Liver (tissue), 7 donors: ENCODE measurements at regions not wholly inside any gene's neighbourhood (a gene's known extent, or its start where the extent isn't known, plus 50 kb on each side); places are given as distances from the start of the nearest gene placed in this dataset.

ENCODE experiments used
- DNase-seq: peaks from one replicate; pipeline ENCODE4 v3.0.0-alpha.2; 2017; ENCODE audit warnings: low spot score
- H3K27ac ChIP-seq, 2 donors: one replicate each; pipeline ENCODE4 v1.7.0; 2013; ENCODE audit warnings: inconsistent platforms in 2 of 2, low read length in 2 of 2, control low read depth in 1 of 2, low read depth in 1 of 2, mild to moderate bottlenecking in 1 of 2
- H3K27me3 ChIP-seq, 4 donors: one replicate each; pipeline versions ENCODE4 v1.6.1 to v1.7.0; 2013; ENCODE audit warnings: low read length in 3 of 4, inconsistent platforms in 1 of 4, mild to moderate bottlenecking in 1 of 4, moderate library complexity in 1 of 4; ENCODE audit not compliant: control insufficient read depth in 4 of 4, insufficient read depth in 4 of 4
- H3K36me3 ChIP-seq, 4 donors: one replicate each; pipeline versions ENCODE4 v1.6.1 to v1.7.0; 2013; ENCODE audit warnings: low read length in 3 of 4, mild to moderate bottlenecking in 3 of 4, low read depth in 1 of 4, moderate library complexity in 1 of 4; ENCODE audit not compliant: control insufficient read depth in 4 of 4, insufficient read depth in 3 of 4
- H3K4me1 ChIP-seq, 4 donors: one replicate each; pipeline versions ENCODE4 v1.6.1 to v1.7.0; 2013; ENCODE audit warnings: low read length in 3 of 4, mild to moderate bottlenecking in 3 of 4, moderate library complexity in 1 of 4; ENCODE audit not compliant: control insufficient read depth in 4 of 4, insufficient read depth in 4 of 4
- H3K4me3 ChIP-seq, 3 donors: one replicate each; pipeline versions ENCODE4 v1.6.1 to v1.7.0; 2013; ENCODE audit warnings: low read length in 3 of 3, control low read depth in 1 of 3, low read depth in 1 of 3, mild to moderate bottlenecking in 1 of 3
- H3K9ac ChIP-seq, 2 donors: one replicate each; pipeline ENCODE4 v1.7.0; 2013; ENCODE audit warnings: low read length in 2 of 2, mild to moderate bottlenecking in 2 of 2, moderate library complexity in 2 of 2, control low read depth in 1 of 2, low read depth in 1 of 2
- H3K9me3 ChIP-seq, 4 donors: one replicate each; pipeline versions ENCODE4 v1.6.1 to v1.7.0; 2013; ENCODE audit warnings: low read length in 3 of 4; ENCODE audit not compliant: control insufficient read depth in 4 of 4
- EGR1 ChIP-seq, 2 donors: IDR thresholded peaks; 2 replicates each; pipeline ENCODE4 v1.6.1; 2016 to 2018; ENCODE audit warnings: antibody characterized with exemption in 2 of 2, low read depth in 2 of 2
- FOXA1 ChIP-seq: IDR thresholded peaks from 2 replicates; pipeline ENCODE4 v1.6.1; 2016; ENCODE audit warnings: antibody characterized with exemption
- FOXA2 ChIP-seq: IDR thresholded peaks from 2 replicates; pipeline ENCODE4 v1.6.1; 2016; ENCODE audit warnings: antibody characterized with exemption
- GABPA ChIP-seq, 2 donors: IDR thresholded peaks in 1 of 2; conservative IDR thresholded peaks in 1 of 2; 2 replicates each; pipeline ENCODE4 v1.6.1; 2016; ENCODE audit warnings: antibody characterized with exemption in 2 of 2, mild to moderate bottlenecking in 1 of 2, moderate library complexity in 1 of 2
- HNF4A ChIP-seq, 2 donors: conservative IDR thresholded peaks; 2 replicates each; pipeline ENCODE4 v1.6.1; 2016; ENCODE audit warnings: antibody characterized with exemption in 2 of 2, mild to moderate bottlenecking in 2 of 2
- HNF4G ChIP-seq: IDR thresholded peaks from 2 replicates; pipeline ENCODE4 v1.6.1; 2016; ENCODE audit warnings: antibody characterized with exemption
- JUND ChIP-seq, 2 donors: IDR thresholded peaks; 2 replicates each; pipeline ENCODE4 v1.6.1; 2016; ENCODE audit warnings: antibody characterized with exemption in 2 of 2
- NR2F2 ChIP-seq: IDR thresholded peaks from 2 replicates; pipeline ENCODE4 v1.6.1; 2016; ENCODE audit warnings: antibody characterized with exemption
- RAD21 ChIP-seq, 2 donors: IDR thresholded peaks; 2 replicates each; pipeline ENCODE4 v1.6.1; 2016; ENCODE audit warnings: antibody characterized with exemption in 2 of 2, mild to moderate bottlenecking in 2 of 2
- RXRA ChIP-seq, 2 donors: IDR thresholded peaks; 2 replicates each; pipeline ENCODE4 v1.6.1; 2017 to 2018; ENCODE audit warnings: antibody characterized with exemption in 2 of 2, mild to moderate bottlenecking in 1 of 2
- SP1 ChIP-seq: IDR thresholded peaks from 2 replicates; pipeline ENCODE4 v1.6.1; 2018; ENCODE audit warnings: antibody characterized with exemption, mild to moderate bottlenecking
- TAF1 ChIP-seq: conservative IDR thresholded peaks from 2 replicates; pipeline ENCODE4 v1.6.1; 2016; ENCODE audit warnings: antibody characterized with exemption, mild to moderate bottlenecking
- YY1 ChIP-seq: IDR thresholded peaks from 2 replicates; pipeline ENCODE4 v1.6.1; 2016; ENCODE audit warnings: antibody characterized with exemption, mild to moderate bottlenecking
- WGBS: extraction: QIAGEN DNeasy Blood & Tissue Kit; methylation state at CpG from one replicate; pipeline ENCODE4 v1.1.7; 2013; 5-methylcytosine and 5-hydroxymethylcytosine counted together
- TF ChIP-seq, protein P1 (sequence below): IDR thresholded peaks from 2 replicates; pipeline ENCODE4 v1.6.1; 2016; ENCODE audit warnings: antibody characterized with exemption
- TF ChIP-seq, protein P2 (sequence below): IDR thresholded peaks from 2 replicates; pipeline ENCODE4 v1.6.1; 2016; ENCODE audit warnings: antibody characterized with exemption, mild to moderate bottlenecking
- TF ChIP-seq, protein P3 (sequence below): IDR thresholded peaks from 2 replicates; pipeline ENCODE4 v1.6.1; 2016; ENCODE audit warnings: antibody characterized with exemption
- TF ChIP-seq, protein P4 (sequence below): IDR thresholded peaks from 2 replicates; pipeline ENCODE4 v1.6.1; 2016; ENCODE audit warnings: antibody characterized with exemption
- donor health status: healthy.
- donor health status: healthy.
- donor health status: healthy.
- donor health status: healthy.

DNA sequence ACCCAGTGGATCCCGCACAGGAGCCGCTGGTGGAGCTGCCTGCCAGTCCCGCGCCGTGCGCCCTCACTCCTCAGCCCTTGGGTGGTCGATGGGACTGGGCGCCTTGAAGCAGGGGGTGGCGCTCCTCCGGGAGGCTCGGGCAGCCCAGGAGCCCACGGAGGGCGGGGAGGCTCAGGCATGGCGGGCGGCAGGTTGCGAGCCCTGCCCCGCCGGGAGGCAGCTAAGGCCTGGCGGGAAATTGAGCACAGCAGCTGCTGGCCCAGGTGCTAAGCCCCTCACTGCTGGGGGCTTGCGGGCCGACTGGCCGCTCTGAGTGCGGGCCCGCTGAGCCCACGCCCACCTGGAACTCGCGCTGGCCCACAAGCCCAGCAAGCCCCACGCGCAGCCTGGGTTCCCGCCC lies 127.1 kb upstream of the TMEM164 start:
- TF ChIP-seq EGR1 (IDR thresholded peaks at IDR 0.05; ENCODE audit: low read depth in 2 of 2) (no peak), FOXA2 (no peak), RAD21 (IDR thresholded peaks at IDR 0.05) (no peak), JUND (IDR thresholded peaks at IDR 0.05) (no peak), HNF4A (conservative IDR thresholded peaks at IDR 0.05) (no peak), GABPA (IDR thresholded peaks at IDR 0.05 in 1 of 2, conservative IDR thresholded peaks at IDR 0.05 in 1 of 2) (no peak), TAF1 (no peak), RXRA (IDR thresholded peaks at IDR 0.05) (no peak), SP1 (no peak), YY1 (no peak), NR2F2 (no peak), HNF4G (no peak)
- TF ChIP-seq, protein P1, sequence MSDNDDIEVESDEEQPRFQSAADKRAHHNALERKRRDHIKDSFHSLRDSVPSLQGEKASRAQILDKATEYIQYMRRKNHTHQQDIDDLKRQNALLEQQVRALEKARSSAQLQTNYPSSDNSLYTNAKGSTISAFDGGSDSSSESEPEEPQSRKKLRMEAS, result no peak
- TF ChIP-seq, protein P2, sequence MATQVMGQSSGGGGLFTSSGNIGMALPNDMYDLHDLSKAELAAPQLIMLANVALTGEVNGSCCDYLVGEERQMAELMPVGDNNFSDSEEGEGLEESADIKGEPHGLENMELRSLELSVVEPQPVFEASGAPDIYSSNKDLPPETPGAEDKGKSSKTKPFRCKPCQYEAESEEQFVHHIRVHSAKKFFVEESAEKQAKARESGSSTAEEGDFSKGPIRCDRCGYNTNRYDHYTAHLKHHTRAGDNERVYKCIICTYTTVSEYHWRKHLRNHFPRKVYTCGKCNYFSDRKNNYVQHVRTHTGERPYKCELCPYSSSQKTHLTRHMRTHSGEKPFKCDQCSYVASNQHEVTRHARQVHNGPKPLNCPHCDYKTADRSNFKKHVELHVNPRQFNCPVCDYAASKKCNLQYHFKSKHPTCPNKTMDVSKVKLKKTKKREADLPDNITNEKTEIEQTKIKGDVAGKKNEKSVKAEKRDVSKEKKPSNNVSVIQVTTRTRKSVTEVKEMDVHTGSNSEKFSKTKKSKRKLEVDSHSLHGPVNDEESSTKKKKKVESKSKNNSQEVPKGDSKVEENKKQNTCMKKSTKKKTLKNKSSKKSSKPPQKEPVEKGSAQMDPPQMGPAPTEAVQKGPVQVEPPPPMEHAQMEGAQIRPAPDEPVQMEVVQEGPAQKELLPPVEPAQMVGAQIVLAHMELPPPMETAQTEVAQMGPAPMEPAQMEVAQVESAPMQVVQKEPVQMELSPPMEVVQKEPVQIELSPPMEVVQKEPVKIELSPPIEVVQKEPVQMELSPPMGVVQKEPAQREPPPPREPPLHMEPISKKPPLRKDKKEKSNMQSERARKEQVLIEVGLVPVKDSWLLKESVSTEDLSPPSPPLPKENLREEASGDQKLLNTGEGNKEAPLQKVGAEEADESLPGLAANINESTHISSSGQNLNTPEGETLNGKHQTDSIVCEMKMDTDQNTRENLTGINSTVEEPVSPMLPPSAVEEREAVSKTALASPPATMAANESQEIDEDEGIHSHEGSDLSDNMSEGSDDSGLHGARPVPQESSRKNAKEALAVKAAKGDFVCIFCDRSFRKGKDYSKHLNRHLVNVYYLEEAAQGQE, result no peak
- TF ChIP-seq, protein P3, sequence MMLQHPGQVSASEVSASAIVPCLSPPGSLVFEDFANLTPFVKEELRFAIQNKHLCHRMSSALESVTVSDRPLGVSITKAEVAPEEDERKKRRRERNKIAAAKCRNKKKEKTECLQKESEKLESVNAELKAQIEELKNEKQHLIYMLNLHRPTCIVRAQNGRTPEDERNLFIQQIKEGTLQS, result no peak
- TF ChIP-seq, protein P4, sequence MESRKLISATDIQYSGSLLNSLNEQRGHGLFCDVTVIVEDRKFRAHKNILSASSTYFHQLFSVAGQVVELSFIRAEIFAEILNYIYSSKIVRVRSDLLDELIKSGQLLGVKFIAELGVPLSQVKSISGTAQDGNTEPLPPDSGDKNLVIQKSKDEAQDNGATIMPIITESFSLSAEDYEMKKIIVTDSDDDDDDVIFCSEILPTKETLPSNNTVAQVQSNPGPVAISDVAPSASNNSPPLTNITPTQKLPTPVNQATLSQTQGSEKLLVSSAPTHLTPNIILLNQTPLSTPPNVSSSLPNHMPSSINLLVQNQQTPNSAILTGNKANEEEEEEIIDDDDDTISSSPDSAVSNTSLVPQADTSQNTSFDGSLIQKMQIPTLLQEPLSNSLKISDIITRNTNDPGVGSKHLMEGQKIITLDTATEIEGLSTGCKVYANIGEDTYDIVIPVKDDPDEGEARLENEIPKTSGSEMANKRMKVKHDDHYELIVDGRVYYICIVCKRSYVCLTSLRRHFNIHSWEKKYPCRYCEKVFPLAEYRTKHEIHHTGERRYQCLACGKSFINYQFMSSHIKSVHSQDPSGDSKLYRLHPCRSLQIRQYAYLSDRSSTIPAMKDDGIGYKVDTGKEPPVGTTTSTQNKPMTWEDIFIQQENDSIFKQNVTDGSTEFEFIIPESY, result no peak
- DNase-seq, result no peak

DNA sequence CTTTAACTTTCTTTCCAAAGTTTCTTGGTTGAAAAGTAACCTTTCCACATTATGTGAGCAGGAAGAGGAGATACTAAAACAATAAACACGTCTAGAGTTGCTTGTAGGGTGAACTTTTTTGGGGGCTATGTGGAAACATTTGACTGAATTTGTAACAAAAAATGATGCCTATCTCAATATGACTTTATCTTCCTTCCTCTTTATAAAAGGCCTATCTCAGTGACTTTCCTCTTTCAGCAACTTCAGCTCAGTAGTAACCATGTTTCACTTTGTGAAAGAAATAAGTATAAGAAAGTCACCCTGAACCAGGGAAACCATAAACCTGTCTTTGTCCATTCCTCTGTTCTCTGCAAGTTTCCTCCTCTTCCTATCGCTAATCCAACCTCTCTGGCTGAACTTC lies 124.7 kb upstream of the TMEM164 start:
- DNase-seq, result no peak
- no peak overlapping the region for H3K9ac ChIP-seq
- H3K9me3 ChIP-seq, result no peaks in the 10 kb centered on the region
- no peak overlapping the region for H3K4me3 ChIP-seq
- WGBS, result 69% methylated on average over 2 of the region's 2 CpGs
- peaks cover 0 to 10% (median 0%) of the 10 kb centered on the region in 4 donors for H3K27me3 ChIP-seq
- TF ChIP-seq SP1, result no peak
- no peak for TF ChIP-seq EGR1 (IDR thresholded peaks at IDR 0.05; ENCODE audit: low read depth in 2 of 2)
- no peak for TF ChIP-seq GABPA (IDR thresholded peaks at IDR 0.05 in 1 of 2, conservative IDR thresholded peaks at IDR 0.05 in 1 of 2)
- TF ChIP-seq, protein P3, result no peak
- no peak for TF ChIP-seq NR2F2
- TF ChIP-seq, protein P4, result no peak
- no peak for TF ChIP-seq HNF4A (conservative IDR thresholded peaks at IDR 0.05)
- TF ChIP-seq RAD21 (IDR thresholded peaks at IDR 0.05), result no peak
- TF ChIP-seq, protein P1, result no peak
- no peak for TF ChIP-seq HNF4G
- TF ChIP-seq FOXA1, result no peak
- no peak for TF ChIP-seq JUND (IDR thresholded peaks at IDR 0.05)
- H3K36me3 ChIP-seq, result no peaks in the 10 kb centered on the region
- H3K4me1 ChIP-seq, result peaks cover 0 to 8% (median 7%) of the 10 kb centered on the region in 4 donors
- H3K27ac ChIP-seq, result no peak overlapping the region

More for the DNA sequence above, 127.1 kb upstream of the TMEM164 start:
- Histone ChIP-seq H3K27me3 (peaks cover 0 to 10% (median 0%) of the 10 kb centered on the region in 4 donors), H3K4me3 (no peak overlapping the region), H3K36me3 (no peaks in the 10 kb centered on the region), H3K4me1 (peaks cover 0 to 20% (median 14%) of the 10 kb centered on the region in 4 donors), H3K9ac (no peak overlapping the region), H3K27ac (no peak overlapping the region), H3K9me3 (no peaks in the 10 kb centered on the region)
- WGBS, result 97% methylated on average over 30 of the region's 30 CpGs
